Hematopoietic multipotent progenitor cell treated with erythropoietin and hydrocortisone succinate and interleukin-3 and kit ligand, for 17 days (in vitro differentiated cells): ENCODE measurements at regions not wholly inside any gene's neighbourhood (a gene's known extent, or its start where the extent isn't known, plus 50 kb on each side); places are given as distances from the start of the nearest gene placed in this dataset.
"Not testable (repeated sequence)": the region's sequence is repeated elsewhere in the genome, so short reads cannot be mapped to it uniquely, and the experiment has no call there.

Experiments
- DNase-seq: peaks from one replicate; pipeline ENCODE4 v3.0.0-alpha.2; 2015; ENCODE audit warnings: low spot score

- no peak for DNase-seq
Measured at GRCh38 chr15:96582473-96582872, 252.0 kb downstream of the NR2F2 start.

GRCh38 chr15:96583671-96584070 lies 253.2 kb downstream of the NR2F2 start:
- no peak for DNase-seq

- no peak for DNase-seq
Measured at GRCh38 chr15:96585484-96586386, 255.2 kb downstream of the NR2F2 start.

GRCh38 chr15:96586901-96587300 lies 256.4 kb downstream of the NR2F2 start:
- no peak for DNase-seq

- no peak for DNase-seq
Measured at GRCh38 chr15:96589864-96590263, 259.4 kb downstream of the NR2F2 start.

GRCh38 chr15:96593735-96594134 lies 263.2 kb downstream of the NR2F2 start:
- DNase-seq = no peak

GRCh38 chr15:96595951-96596350 lies 265.5 kb downstream of the NR2F2 start:
- no peak for DNase-seq

- DNase-seq = no peak
Measured at GRCh38 chr15:96598514-96598913, 268.0 kb downstream of the NR2F2 start.

GRCh38 chr15:96599268-96599667 lies 268.8 kb downstream of the NR2F2 start:
- DNase-seq = no peak

GRCh38 chr15:96600350-96600749 lies 269.9 kb downstream of the NR2F2 start:
- no peak for DNase-seq

GRCh38 chr15:96606617-96607016 lies 276.1 kb downstream of the NR2F2 start:
- DNase-seq = no peak

GRCh38 chr15:96610757-96611156 lies 280.3 kb downstream of the NR2F2 start:
- DNase-seq = no peak

GRCh38 chr15:96612917-96613316 lies 282.4 kb downstream of the NR2F2 start:
- no peak for DNase-seq

- DNase-seq = no peak
Measured at GRCh38 chr15:96619174-96619573, 288.7 kb downstream of the NR2F2 start.

- no peak for DNase-seq
Measured at GRCh38 chr15:96622714-96623113, 292.2 kb downstream of the NR2F2 start.

- no peak for DNase-seq
Measured at GRCh38 chr15:96625256-96625655, 294.8 kb downstream of the NR2F2 start.

- no peak for DNase-seq
Measured at GRCh38 chr15:96627031-96627568, 296.6 kb downstream of the NR2F2 start.

GRCh38 chr15:96629511-96629910 lies 299.0 kb downstream of the NR2F2 start:
- no peak for DNase-seq

- DNase-seq = no peak
Measured at GRCh38 chr15:96638793-96639192, 308.3 kb downstream of the NR2F2 start.

- no peak for DNase-seq
Measured at GRCh38 chr15:96645796-96646195, 315.3 kb downstream of the NR2F2 start.

GRCh38 chr15:96648866-96649265 lies 318.4 kb downstream of the NR2F2 start:
- no peak for DNase-seq

- no peak for DNase-seq
Measured at GRCh38 chr15:96657096-96657495, 326.6 kb downstream of the NR2F2 start.

- not testable (repeated sequence) for DNase-seq
Measured at GRCh38 chr15:96666979-96667378, 336.5 kb downstream of the NR2F2 start.

GRCh38 chr15:96670389-96670788 lies 339.9 kb downstream of the NR2F2 start:
- DNase-seq = no peak
